CD4-positive, alpha-beta T cell treated with Interleukin-21 for 1 hour (primary cell): ENCODE measurements at regions not wholly inside any gene's neighbourhood (a gene's known extent, or its start where the extent isn't known, plus 50 kb on each side); places are given as distances from the start of the nearest gene placed in this dataset.

Source experiments
- DNase-seq: peaks from one replicate; pipeline ENCODE4 v3.0.0-alpha.2; 2020

DNA sequence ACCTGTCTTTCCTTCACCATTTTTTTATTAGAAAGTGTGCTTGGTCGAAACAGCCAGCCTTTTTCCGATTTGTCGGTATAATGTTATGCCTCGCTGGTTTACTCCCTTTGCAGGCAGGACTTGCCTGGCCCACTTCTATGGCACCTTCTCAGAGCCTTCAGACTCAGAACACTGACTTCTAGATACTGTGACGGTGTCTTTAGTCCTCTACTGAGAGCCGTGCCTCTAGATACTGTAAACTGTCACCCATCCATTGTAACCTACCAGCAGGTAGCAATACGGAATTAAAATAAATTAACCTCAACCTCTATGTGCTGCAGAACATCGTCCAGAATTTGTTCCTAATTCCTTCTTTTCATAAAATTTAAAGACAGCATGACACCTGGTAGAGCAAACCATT is 247.7 kb upstream of the TTC14 start:
- DNase-seq, result no peak

DNA sequence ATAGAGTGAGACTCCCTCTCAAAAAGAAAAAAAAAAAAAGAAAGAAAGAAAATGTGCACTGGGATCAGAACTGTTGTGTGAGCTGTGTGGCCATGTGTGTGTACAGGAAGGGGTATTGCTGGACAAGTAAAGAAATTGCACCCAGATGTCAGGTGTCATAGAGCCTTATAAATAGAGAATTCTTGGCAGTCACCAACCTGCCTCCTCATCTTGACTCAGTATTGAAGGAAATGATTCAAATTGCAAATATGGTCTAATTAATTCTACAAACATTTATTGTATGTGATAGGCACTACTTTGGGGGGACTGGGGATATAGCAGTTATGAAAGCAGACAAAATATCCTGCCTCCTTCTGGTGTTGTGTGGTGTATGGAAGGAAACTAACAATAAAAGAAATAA is 243.8 kb upstream of the TTC14 start:
- DNase-seq, result no peak

- no peak for DNase-seq
These were observed 242.7 kb upstream of the TTC14 start for GRCh38 chr3:180359061-180359952.

GRCh38 chr3:180359953-180360279 is 242.0 kb upstream of the TTC14 start:
- DNase-seq, result no peak

GRCh38 chr3:180362081-180362480 is 239.9 kb upstream of the TTC14 start:
- no peak for DNase-seq

- no peak for DNase-seq
These were observed 226.1 kb upstream of the TTC14 start for GRCh38 chr3:180375831-180376230.

DNA sequence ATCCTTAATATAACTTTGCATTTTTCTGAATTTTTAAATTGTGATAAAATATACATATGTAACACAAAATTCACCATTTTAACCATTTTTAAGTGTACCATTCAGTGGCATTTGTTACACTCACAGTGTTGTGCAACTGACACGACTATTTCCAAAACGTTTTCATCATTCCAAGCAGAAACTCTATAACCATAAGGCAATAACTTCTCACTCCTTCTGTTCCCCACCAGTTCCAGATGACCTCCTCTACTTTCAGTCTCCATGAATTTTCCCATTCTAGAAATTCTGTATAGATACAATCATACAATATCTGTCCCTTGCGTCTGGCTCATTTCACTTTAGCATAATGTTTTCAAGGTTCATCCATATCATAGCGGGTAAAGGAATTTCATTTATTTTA is 223.5 kb upstream of the TTC14 start:
- no peak for DNase-seq

DNA sequence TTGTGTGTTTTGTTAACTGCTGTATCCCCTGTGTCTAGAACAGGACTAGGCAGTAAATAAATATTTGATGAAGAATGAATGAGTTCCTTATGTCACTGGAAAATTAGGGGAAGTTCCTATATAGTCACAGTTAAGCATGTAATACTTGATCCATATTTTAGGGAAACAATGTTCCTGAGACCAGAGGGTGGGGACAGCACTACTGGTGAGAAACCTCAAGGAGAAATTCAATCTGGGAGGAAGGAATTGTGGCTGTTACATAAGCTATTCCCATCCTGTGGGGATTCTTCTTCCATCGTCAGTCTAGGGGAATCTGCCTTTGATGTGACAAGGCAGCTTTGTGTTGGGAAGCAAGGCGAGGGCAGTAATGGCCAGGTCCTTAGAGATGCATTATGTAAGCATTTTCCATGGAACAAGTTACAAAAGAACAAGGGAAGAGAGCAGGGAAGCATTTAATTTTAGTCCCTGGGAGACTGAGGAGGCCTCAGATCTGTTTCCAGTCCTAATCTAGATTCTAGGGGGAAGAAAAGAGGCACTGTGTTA is 219.3 kb upstream of the TTC14 start:
- DNase-seq, result no peak

DNA sequence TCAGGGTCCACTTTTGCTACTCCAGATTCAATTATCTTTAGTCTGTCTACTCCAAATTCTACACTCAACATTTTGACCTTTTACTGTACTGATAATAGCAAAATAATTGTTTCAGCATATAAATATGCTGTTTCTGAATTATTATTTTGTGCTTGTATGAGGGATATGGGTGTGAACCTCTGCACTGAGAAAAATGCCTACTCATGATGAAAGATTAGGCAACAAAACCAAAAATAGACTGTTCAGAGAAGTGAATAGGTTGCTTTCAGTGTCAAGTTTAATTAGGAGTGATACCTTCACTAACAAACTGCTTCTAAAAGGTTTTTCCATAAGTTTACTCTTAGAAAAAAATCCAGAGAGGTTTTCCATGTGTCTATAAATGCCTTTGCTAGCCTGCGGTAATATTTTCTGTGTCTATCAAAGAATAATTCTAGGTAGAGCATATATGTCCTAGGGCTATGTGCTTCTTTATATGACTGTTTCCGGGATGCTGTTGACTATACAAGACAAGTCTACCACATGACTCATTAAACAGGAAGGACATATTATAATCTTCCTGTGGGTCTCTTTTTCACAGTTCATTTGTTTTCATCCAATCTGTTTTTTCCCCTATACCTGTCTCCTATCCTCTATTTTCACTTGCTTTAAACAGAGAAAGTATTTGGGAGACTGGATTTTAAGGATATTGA is 218.5 kb upstream of the TTC14 start:
- DNase-seq, result no peak

DNA sequence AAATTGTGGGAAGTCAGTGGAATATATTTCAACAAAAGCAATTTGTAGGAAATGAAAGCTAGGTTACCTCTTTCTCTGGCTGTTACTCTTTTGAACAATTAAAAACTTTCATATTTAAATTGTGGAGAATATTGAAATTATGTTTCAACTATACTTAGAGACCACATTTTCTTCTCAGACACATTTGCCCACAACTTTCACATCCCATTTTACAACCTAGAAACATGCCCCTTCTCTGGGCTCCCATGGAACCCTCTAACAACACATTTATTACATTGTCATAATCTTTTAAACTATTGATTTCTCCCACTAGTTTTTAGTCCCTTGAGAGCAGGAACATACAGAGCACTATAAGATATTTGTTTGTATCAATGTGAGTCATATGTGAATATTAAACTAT is 211.7 kb upstream of the TTC14 start:
- DNase-seq, result no peak

DNA sequence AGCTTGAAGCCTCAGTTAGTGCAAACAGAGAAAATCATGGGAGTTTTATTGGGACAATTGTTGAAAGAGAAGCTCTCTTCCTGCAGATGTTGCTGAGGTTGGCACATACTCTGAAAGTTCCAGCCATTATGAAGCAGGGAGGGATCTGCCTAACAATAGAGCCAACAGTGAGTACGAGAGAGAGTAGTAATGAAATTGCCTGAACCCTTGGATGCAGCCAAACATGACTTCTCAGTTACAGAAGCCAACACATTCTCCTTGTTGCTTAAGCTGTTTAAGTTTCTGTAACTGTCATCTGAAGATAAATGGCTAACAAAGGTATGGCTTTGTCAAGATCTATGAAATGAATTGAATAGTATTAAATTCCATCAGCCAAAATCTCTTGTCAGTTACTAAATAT is 211.0 kb upstream of the TTC14 start:
- no peak for DNase-seq

- DNase-seq, result no peak
These were observed 200.7 kb upstream of the TTC14 start for GRCh38 chr3:180401226-180401625.

DNA sequence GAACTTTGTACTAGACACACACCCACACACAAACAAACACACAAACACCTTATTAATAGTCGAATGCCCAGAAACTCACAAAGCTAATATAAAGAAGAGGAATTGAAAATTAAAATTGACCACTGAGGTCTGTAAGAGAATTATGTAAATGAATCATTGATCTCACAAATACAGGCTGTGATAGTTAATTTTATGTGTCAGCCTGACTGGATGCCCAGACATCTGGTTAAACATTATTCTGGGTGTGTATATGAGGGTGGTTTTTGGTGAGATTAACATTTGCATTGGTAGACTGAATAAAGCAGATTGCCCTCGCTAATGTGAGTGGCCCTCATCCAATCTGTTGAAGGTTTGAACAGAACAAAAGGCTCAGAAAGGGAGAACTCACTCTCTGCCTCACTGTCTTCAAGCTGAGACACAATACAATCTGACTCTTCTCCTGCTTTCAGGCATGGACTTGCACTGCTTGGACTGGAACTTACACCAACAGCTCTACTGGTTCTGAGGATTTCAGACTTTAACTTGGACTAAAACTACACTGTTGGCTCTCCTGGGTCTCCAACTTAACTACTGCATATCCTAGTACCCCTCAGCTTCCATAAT is 199.4 kb upstream of the TTC14 start:
- no peak for DNase-seq

DNA sequence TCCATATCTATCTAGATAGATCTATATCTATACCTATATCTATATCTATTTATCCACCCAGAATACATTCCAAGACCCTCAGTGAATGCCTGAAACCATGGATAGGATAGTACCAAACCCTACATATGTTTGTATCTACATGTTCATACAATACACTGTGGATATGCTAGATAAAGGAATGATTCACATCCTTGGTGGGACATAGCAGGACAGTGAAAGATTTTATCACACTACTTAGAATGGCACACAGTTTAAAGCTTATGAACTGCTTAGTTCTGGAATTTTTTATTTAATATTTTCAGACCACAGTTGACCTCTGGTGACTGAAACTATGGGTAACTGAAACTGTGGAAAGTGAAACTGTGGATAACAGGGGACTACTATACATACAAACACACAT is 198.8 kb upstream of the TTC14 start:
- DNase-seq, result no peak

GRCh38 chr3:180408654-180409053 is 193.3 kb upstream of the TTC14 start:
- DNase-seq, result no peak

- DNase-seq, result no peak
These were observed 192.8 kb upstream of the TTC14 start for GRCh38 chr3:180409170-180409569.

GRCh38 chr3:180409883-180410282 is 192.1 kb upstream of the TTC14 start:
- no peak for DNase-seq

DNA sequence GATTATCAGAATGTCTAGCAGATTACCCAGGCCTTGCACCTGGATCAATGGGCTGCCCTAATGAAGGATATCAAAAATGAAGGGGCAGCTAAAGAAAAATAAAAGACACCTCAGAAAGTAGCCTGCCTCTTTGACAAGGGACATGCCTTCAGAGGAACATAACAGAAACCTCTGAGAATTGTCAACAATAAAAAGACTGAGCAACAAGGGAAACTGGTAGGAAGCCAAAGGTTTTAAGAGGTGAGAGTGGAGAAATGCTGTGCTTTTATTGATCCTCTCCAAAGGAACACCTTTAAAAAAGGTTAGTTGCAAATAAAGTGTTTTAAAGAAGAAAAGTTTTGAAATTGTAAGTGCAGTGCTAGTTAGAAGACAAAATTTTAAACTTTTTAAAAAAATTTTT is 187.8 kb upstream of the TTC14 start:
- DNase-seq, result no peak

GRCh38 chr3:180416111-180416594 is 185.8 kb upstream of the TTC14 start:
- DNase-seq, result no peak

- no peak for DNase-seq
These were observed 184.7 kb upstream of the TTC14 start for GRCh38 chr3:180417241-180417640.

GRCh38 chr3:180420016-180420415 is 181.9 kb upstream of the TTC14 start:
- DNase-seq, result no peak

DNA sequence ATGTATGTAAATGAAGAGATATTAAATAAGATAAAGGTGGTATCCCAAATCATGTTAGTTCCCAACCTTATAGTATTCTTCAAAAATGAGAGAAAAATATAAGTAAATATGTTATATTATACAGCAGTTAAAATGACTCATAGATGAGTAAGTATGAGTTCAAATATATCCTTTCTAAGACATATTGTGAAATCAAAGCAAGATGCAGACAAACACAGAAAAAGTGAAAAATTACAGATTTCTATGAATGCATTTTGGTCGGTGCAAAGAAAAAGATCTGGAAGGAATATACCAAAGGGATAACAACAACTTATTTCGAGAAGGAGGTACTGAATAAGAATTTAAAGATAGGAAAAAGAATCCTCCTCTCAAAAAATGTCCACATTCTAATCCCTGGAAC is 181.2 kb upstream of the TTC14 start:
- no peak for DNase-seq

- no peak for DNase-seq
These were observed 180.7 kb upstream of the TTC14 start for GRCh38 chr3:180421221-180421620.

- no peak for DNase-seq
These were observed 180.2 kb upstream of the TTC14 start for GRCh38 chr3:180421721-180422120.
